DMS53 treated with DMSO at 0.1 percent for 48 hours (cell line): ENCODE measurements at regions not wholly inside any gene's neighbourhood (a gene's known extent, or its start where the extent isn't known, plus 50 kb on each side); places are given as distances from the start of the nearest gene placed in this dataset.
A peak's percentile ranks its signal among the peaks of the same experiment; 100 is the strongest.
"Not testable (repeated sequence)": the region's sequence is repeated elsewhere in the genome, so short reads cannot be mapped to it uniquely, and the experiment has no call there.

ENCODE experiments used
- DNase-seq: peaks from one replicate; lab custom pipeline; 2025; ENCODE audit not compliant: unreplicated experiment; lab: John Stamatoyannopoulos, UW

DNA sequence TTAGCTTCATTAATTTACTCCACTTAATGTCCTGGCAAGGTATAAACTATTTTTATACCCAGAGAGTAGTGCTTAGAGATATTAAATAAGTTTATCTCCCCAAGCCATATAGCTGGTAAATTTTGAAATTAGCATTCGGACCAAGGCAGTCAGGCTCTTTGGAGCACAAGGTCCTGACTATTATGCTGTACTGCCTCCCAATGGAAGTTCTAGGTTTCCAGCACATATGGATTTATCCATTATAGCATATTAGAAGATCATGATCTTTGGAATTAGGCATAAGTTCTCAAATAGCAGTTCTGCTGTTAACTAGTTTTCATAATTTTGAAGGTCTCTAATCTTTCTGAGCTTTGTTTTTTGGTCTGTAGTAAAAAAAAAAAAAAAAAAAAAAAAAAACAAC lies 835.3 kb upstream of the EPHA7 start:
- peak; percentile 18 for DNase-seq

DNA sequence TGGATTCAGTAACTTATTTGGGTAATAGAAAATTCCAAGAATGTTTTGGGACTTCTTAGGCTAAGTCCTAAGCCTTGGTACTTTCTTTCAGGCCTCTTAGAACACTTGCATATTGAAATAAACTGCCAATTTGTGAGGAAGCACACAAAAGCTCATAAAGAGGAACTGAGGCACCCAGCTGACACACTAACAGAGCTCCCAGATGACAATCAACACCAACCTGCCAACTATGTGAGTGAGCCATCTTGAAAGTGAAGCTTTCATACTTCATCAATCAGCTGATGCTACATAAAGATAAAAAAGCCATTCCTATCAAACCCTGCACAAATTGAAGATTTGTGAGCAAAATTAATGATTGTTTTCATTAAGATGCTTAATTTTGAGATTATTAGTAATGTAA lies 832.5 kb upstream of the EPHA7 start:
- no peak for DNase-seq

DNA sequence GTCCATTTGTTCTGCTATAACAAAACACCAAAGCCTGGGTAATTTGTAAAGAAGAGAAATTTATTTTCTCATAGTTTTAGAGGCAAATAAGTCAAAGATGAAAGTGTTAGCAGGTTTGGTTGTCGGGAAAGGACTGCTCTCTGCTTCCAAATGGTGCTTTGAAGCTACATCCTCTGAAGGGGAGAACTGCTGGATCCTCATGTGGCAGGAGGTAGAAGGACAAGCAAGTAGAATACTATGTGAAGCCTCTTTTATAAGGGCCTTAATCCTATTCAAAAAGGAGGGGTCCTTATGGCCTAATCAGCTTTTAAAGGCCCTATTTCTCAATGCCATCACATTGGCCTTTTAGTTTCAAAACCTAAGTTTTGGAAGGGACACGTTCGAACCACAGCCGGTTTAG lies 826.0 kb upstream of the EPHA7 start:
- no peak for DNase-seq

DNA sequence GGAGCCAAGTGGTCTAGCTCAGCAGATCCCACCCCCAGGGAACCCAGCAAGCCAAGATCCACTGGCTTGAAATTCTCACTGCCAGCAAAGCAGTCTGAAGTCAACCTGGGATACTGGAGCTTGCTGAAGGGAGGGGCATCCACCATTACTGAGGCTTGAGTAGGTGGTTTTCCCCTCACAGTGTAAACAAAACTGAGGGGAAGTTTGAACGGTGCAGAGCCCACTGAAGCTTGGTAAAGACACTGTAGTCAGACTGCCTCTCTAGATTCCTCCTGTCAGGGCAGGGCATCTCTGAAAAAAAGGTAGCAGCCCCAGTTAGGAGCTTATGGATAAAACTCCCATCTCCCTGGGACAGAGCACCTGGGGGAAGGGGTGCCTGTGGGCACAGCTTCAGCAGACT lies 819.5 kb upstream of the EPHA7 start:
- no peak for DNase-seq

DNA sequence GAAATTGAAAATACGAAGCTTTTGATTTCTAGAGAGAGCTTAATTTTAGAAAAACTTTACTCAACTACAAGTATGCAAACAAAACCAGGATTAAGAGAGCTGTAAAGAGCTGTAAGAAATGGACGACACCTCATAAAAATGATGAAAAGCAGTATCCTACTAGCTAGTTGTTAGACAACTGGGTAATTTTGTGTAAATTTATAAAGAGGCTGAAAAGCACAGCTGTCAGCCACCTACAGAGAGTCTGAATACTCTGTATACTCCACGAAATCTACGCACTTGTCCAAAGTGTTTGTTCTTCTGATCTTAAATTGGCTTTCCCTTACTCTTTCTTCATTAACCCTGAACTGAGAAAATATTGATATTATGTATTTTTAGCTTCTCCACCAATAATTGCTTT lies 808.4 kb upstream of the EPHA7 start:
- no peak for DNase-seq

DNA sequence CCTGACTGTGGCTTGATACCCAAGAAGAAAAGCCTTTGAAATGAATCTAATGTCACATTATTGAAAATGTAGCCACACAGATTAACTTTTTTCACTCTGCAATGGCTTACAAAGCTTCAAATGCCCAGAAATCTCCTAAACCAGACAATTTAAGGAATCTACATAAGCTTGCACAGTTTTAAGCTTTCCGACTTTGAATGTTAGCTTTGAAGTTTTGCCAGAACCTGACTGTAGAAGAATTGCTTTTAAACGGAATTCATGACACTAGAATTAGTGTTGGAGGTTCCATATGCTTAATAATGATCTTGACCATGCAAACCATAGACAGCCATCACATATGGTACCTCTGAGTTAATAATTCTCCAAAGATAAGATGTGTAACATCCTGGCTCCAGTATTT lies 798.5 kb upstream of the EPHA7 start:
- peak; percentile 30 for DNase-seq

DNA sequence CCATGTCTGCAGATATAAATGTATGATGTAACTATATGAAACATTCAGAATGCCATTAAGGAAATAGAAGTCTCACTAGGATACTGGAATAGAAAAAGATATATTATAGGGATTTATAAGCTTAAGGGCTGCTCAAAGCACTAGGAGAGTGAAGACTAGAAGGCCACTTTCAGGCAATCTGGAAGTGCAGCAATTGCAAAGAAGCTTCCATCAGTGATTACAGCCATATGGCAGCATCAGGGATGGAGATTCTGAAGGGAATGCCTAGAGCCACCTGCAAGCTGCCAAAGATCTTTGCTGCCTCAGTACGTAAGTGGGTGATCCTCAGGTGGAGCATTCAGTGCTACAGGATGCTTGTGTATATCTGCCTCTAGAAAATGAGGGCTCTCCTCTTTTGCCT lies 796.2 kb upstream of the EPHA7 start:
- no peak for DNase-seq

DNA sequence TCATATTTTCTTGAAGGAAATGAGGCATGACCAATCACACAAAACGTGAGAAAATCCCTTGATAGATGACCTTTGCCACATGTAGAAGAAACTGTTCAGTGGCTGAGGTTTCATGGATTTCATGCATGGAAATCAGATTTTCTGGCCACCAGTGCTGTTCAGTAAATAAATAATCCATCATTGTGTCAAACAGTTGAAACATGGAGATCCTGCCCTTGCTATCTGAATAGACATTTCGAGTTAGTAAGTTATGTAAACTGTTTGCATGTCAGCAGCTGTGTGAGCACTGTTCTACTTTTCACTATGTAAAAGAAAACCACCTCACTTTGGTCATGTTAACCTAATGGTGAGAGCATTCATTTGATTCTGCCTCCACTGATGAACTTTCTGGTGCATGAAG lies 793.9 kb upstream of the EPHA7 start:
- DNase-seq: no peak

DNA sequence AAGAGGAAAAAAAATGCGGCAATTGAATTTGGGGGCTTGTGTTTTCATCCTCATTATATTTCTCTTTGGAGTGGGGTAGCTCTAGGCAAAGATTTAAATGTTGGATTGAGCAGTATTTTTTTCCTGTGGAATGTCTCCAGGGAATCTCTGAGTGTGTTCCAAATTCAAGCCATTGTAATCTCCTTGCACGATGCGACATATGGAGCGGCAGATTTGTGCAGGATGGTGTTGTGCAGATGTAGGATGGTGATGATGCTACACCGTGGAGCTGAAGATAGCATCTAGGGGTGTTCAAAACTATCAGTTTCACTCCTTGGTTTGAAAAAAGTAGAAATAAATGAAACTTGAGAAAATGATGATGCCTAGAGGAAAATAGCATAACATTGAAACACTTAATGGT lies 777.5 kb upstream of the EPHA7 start:
- no peak for DNase-seq

DNA sequence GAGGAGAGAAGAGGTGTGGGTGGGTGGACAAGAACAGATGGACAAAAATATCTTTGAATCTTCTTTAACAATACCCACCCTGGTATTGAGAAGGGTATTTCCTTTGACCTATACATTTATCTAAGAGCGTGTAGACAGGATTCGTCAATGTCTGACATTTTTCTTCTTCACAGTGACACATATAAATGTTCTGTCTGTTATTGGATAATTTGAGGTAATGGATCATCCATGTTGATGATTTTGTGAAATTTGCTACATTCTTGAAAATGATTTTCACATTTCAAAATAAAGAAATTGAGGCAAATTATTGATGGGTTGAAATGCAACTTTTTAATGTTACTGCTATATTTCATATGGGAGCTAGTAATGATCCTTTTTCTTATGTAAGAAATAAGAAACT lies 770.7 kb upstream of the EPHA7 start:
- no peak for DNase-seq

DNA sequence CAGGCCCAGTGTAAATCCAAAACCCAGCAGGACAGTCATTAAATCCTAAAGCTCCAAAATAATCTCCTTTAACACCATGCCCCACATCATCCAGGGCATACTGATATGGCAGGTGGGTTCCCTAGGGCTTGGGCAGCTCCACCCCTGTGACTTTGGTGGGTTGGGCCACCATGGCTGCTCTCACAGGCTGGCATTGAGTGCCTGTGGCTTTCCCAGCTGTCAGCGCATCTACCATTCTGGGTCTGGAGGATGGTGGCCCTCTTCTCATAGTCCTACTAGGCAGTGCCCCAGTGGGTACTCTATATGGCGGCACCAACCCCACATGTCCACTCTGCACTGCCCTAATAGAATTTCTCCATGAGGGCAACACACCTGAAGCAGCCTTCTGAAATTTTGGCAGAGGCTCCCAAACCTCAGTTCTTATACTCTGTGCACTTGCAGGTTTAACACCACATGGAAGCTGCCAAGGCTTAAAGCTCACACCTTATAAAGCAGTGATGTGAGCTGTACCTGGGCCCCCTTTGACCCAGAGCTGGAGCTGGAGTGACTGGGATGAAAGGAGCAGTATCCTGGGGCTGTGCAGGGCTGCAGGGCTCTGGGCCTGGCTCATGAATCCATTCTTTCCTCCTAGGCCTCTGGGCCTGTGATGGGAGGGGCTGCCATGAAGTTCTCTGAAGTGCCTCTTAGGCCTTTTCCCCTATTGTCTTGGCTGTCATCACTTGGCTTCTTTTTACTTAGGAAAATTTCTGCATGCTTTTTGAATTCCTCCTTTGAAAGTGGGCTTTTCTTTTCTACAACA lies 765.5 kb upstream of the EPHA7 start:
- DNase-seq: no peak

DNA sequence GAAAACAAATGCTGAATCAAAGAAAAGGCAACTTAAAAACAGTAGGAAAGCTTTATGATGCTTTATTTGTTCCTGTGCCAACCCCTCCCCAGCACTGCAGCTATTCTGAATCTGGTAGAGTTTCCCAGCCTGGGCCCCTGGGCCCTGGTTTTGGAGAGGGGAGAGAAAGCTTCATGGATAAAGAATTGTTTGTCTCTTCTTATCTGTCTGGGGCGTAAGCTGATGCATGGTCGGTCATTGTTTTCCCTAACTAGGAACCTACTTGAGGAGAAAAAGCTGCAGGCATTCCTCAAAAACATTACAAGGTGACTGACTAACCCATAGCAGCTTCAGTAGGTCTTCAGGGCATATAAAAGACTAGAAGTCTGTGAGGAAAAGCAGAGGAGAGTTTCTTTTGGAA lies 758.1 kb upstream of the EPHA7 start:
- no peak for DNase-seq

DNA sequence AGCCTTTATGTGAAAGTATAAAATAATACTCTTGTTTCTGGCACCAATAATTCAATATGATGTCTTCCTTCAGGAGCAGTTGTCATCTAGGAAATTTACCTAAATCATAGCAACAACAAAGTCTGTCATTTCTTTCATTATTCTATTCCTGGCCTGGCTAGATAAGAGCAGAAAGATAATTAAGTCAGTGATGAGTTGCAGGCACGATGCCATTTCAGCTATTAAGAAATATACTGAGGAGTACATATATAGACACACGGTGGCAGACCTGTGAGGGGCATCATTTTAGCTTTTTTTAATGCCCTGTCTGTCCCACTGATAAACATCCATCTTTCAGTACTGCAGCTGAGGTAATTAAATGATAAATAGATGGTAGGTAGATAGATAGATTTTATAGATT lies 756.1 kb upstream of the EPHA7 start:
- no peak for DNase-seq

DNA sequence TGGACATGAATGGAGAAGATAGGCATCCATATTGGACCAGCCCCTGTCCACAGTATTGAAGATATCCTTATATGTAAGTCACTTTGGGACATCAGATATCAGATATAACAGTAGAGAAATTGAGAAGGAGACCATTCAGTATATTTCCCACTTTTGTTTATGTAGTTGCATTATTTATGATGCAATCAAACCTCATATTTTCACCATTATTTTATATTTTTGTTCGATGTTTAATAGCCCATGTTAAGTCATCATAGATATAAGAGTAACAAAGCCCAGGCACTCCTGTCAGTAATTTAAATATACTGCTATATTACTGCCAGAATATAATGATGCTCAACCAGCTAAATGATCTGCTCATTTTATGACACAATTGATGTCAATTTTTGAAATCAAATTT lies 744.5 kb upstream of the EPHA7 start:
- DNase-seq: no peak

DNA sequence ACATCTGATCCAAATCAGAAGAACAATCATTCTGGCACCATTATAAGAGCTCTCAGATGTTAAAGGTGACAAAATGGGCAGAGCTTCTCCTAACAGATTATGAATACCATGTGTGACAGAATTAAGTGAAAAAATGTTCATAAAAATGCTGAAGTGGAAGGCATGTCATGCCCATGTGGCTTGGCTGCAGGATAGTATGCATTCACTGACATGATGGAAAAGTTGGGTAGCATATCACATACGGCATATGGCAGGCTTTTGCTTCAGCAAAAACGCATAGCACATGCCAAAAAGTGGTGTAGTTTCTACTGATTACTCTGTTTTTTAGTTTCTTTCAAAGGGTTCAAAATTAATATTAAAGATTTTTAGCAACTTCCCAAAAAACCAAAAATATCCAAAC lies 731.5 kb upstream of the EPHA7 start:
- DNase-seq: no peak

DNA sequence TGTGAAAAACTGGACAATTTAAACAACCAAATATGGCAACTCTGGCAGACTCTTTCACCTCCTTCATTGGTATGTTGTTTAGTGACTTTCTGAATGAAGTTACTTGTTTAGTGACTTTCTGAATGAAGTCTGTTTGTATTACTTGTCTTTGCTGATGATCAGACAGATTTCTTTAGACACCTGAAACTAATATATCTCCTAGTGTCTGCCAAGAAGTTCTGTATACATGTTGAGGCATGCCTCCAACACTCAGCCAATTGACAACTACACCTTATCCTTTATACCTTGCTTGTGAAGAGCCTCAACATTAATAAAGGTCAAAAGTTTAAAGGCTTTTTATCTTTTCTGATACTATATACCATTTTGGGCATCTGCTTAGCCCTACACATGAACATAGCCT lies 725.4 kb upstream of the EPHA7 start:
- no peak for DNase-seq

DNA sequence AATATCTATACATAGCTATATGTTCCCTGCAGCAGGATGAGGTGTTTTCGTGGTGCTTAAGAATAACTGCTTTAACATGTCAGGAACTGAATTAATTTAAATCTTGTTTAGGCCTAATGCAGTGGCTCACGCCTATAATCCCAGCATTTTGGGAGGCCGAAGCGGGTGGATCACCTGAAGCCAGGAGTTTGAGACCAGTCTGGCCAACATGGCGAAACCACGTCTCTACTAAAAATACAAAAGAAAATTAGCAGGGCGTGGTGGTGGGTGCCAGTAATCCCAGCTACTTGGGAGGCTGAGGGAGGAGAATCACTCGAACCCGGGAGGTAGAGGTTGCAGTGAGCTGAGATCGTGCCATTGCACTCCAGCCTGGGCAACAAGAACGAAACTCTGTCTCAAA lies 717.8 kb upstream of the EPHA7 start:
- DNase-seq: not testable (repeated sequence)

DNA sequence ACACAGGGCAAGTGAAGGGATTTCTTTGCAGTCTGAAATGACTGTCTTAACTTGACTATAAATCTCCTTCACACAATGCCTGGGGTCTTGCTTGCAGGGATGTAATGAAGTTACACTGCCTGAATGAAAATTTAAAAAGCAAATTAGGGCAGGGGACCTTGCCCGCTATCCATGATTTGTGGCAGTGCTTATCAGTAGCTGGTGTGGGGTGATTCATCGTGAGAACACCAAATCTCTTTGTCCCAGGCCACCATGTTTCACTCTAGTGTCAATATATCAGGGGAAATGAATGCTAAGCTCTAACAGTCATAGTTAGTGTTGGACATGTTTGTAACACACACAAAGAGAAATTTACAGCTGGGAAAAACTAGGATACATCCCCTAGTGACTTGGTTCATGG lies 713.7 kb upstream of the EPHA7 start:
- no peak for DNase-seq

DNA sequence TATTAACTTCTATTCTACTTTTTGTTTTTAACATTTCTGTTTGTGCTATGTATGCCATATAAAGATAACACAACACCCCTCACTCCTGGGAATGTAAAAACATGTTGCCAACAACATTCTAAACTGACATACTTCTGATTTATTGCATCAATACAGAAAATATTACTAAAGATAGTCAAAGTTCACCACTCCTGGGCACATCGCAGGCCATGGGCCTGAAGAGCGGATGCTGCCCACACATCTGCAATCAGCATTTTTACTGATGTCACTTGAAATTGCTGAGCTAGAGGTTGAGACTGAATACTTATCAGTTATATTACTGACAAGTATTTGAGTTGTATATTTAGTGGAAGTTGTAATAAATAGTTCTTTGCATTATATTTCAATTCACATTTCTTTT lies 711.9 kb upstream of the EPHA7 start:
- no peak for DNase-seq

DNA sequence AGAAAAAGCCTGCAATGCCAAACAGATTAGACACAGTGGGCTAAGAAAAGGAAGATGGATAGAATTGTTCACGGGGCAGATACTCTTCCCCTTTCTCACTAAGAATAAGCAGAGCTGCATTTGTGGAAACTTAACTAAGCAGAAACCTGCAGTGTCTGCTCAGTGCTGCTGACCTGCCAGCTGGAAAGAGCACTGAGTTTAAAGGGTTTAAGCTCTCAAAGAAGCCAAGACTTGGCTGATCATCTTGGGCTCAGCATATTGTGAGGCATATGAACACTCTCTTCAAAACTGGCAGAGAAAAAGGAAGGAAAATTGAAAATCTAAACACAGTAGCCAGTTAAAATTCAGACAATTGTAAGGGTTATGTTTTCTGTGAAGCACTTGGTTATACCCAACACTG lies 711.1 kb upstream of the EPHA7 start:
- DNase-seq: no peak

DNA sequence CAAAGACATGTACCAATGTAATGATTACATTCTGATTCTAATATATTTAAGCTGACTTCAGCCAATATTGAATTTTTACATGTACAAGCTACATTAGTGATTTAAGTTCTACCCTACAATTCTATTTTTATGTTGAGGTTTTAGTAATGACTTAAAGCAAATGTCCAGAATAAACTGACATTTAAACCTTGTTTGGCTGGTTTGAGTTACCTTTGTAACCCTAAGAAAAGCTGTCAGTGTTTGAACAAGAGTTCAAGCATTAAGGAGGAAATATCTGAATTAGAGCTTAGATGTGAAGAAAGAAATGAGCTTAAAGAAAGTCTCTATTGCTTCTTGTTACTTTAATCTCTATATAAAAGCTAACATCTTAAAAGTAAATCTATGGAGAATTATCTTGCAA lies 710.6 kb upstream of the EPHA7 start:
- DNase-seq: no peak

DNA sequence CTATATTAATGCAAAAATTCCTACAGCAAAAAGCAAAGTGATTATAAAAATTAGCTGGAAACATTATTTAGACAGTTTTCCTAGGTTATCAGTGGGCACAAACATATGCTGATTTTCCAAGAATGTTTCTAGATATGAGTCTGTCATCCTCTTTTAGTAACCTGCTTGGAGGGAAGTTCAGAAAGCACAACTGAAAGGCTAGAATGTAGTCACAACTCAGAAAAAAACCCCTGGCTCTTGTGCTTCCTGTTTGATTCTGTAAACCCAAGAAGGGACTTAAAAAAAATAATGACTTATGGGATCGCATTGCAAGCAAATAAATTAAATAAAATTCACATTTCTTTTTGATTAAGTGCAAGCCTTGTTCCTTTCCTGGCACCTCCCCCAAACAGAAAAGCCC lies 708.4 kb upstream of the EPHA7 start:
- DNase-seq: no peak

DNA sequence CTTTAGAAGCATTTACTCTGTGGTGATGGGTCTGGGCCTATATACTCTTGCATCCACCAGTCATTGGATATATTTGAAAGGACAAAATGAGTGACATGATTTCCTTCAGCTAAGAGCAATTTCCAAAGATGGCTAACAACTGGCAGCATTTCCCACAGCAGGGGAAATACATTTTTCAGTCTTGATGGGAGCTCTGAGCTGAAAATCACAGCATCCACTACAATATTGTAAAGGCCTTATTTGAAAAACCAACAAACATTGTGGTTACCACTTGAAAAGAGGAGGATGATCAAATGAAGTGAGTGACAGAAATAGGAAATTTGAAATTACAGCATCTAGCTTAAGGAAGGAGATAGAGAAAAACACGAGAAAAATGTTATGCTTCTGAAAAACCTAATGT lies 705.0 kb upstream of the EPHA7 start:
- DNase-seq: no peak

DNA sequence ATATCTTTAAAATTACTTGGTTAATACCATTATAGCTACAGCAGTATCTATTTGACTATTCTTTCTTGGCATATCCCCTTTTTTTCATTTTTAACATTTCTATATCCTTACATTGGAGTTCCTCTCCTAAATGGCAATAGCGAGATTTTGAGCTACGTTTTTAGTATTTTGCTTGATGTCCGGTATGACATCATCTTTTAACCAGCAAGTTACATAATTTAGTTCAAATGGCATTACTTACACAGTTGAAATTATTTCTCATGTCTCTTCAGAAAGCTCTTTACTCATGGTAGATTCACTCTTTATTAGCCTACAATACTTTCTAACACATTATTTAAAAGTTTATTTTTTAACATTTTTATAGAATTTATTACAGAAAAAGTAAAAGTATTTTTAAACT lies 701.7 kb upstream of the EPHA7 start:
- no peak for DNase-seq
